IPS-18a (cell line): ENCODE measurements at regions not wholly inside any gene's neighbourhood (a gene's known extent, or its start where the extent isn't known, plus 50 kb on each side); places are given as distances from the start of the nearest gene placed in this dataset.
A peak's percentile ranks its signal among the peaks of the same experiment; 100 is the strongest.

ENCODE experiments used
- H3K27ac ChIP-seq: one replicate; pipeline ENCODE4 v1.5.1; 2013; ENCODE audit warnings: low read length
- H3K27me3 ChIP-seq: one replicate; pipeline ENCODE4 v1.6.1; 2013; ENCODE audit warnings: mild to moderate bottlenecking, low read length; ENCODE audit not compliant: control insufficient read depth, insufficient read depth
- H3K36me3 ChIP-seq: one replicate; pipeline ENCODE4 v1.6.1; 2013; ENCODE audit warnings: low read depth, low read length; ENCODE audit not compliant: control insufficient read depth
- H3K4me1 ChIP-seq: one replicate; pipeline ENCODE4 v1.6.1; 2013; ENCODE audit warnings: low read depth, low read length; ENCODE audit not compliant: control insufficient read depth
- H3K4me3 ChIP-seq: one replicate; pipeline ENCODE4 v1.5.1; 2013; ENCODE audit warnings: low read length
- H3K9ac ChIP-seq: one replicate; pipeline ENCODE4 v1.6.1; 2013; ENCODE audit warnings: mild to moderate bottlenecking, low read length, moderate library complexity
- H3K9me3 ChIP-seq: one replicate; pipeline ENCODE4 v1.6.1; 2013; ENCODE audit warnings: low read depth, low read length; ENCODE audit not compliant: control insufficient read depth

- Histone ChIP-seq H3K4me1 (peaks cover 3% of the 10 kb centered on the region), H3K27ac (no peak overlapping the region), H3K36me3 (no peaks in the 10 kb centered on the region), H3K9ac (no peak overlapping the region), H3K9me3 (peaks cover 3% of the 10 kb centered on the region), H3K4me3 (peak overlapping the region; percentile 40), H3K27me3 (peaks cover 41% of the 10 kb centered on the region)
These were observed 160.7 kb upstream of the MKI67 start for GRCh38 chr10:128286762-128287500.

DNA sequence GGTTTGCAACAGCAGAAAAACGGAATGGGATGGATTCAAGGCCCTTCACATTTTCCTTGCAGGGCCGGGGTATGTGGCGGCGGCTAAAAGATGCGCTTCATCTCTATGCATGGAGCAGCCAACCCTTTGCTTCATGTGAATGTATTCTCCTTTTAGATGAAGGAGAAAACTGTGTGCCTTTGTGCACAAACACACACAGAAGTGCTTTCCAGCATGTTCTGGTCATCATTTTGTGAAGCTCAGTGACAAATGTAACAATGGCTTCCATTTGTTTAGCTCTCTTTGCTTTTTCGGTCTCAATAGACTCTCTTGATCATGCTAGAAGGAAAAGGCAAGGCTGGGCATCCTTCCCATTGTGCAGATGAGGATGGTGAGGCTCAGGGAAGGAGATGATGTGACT lies 161.7 kb upstream of the MKI67 start:
- Histone ChIP-seq H3K27ac (no peak overlapping the region), H3K4me3 (no peak overlapping the region), H3K4me1 (peaks cover 3% of the 10 kb centered on the region), H3K27me3 (peaks cover 41% of the 10 kb centered on the region), H3K9ac (no peak overlapping the region), H3K36me3 (no peaks in the 10 kb centered on the region), H3K9me3 (peaks cover 3% of the 10 kb centered on the region)

- Histone ChIP-seq H3K9me3 (peaks cover 3% of the 10 kb centered on the region), H3K27ac (no peak overlapping the region), H3K36me3 (no peaks in the 10 kb centered on the region), H3K27me3 (peaks cover 41% of the 10 kb centered on the region), H3K4me3 (no peak overlapping the region), H3K9ac (no peak overlapping the region), H3K4me1 (peaks cover 3% of the 10 kb centered on the region)
These were observed 163.4 kb upstream of the MKI67 start for GRCh38 chr10:128289621-128290020.

DNA sequence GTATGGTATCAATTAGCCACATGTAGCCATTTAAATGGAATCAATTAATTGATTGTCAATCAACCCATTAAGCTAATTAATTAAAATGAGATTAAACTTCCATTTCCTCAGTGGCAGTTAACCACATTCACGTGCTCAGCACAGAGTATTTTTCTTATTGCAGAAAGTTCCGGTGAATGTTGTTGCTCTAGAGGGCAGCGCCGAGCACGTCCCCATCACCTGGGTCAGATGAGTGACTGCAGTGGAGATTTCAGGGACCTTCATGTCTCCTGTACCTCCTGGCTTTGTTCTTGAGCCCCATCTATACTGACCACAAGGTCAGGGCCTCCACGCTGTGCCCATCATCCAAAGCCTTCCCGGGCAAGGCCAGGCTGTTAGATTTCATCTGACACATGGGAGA lies 168.8 kb upstream of the MKI67 start:
- no peaks in the 10 kb centered on the region for H3K36me3 ChIP-seq
- peaks cover 3% of the 10 kb centered on the region for H3K9me3 ChIP-seq
- no peak overlapping the region for H3K4me3 ChIP-seq
- no peaks in the 10 kb centered on the region for H3K27me3 ChIP-seq
- no peaks in the 10 kb centered on the region for H3K4me1 ChIP-seq
- H3K9ac ChIP-seq = no peak overlapping the region
- H3K27ac ChIP-seq = no peak overlapping the region

DNA sequence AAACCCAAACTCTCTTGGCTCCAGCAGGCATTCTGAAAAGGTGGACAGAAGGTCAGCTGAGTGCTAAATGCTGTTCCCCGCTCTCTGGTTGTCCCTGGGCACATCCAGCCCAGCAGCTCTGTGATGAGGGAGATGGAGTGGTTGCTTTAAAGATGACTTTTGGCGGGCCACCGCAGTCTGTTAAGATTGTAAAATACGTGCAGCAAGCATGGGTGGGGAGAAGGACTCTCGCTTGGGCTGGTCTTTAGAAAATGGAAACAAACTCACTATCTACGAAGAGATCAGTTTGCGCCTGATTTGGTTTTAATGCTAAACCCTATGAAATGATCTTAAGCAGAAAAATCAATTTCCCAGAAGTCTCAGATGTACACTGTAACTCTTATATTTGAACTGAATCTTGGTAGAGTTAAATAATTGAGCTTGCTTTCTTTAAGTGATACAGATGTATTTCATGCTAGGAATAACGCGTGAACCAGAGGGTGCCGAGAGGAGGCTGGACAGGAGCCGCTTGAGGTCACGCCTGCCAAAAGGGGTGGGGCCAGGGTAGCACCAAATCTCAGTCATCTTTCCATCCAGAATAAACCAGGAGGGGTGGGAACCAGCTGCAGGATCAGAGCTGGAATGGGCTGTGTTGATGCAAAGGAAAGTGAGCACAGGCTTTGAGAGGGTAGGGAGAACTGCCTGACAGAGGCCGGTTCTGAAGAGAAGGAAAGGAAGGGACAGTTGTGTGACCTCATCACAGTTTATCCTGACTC lies 170.2 kb upstream of the MKI67 start:
- H3K9me3 ChIP-seq = no peaks in the 10 kb centered on the region
- H3K27ac ChIP-seq = no peak overlapping the region
- H3K36me3 ChIP-seq = no peaks in the 10 kb centered on the region
- H3K27me3 ChIP-seq = no peaks in the 10 kb centered on the region
- no peak overlapping the region for H3K9ac ChIP-seq
- no peak overlapping the region for H3K4me3 ChIP-seq
- H3K4me1 ChIP-seq = no peaks in the 10 kb centered on the region

GRCh38 chr10:128297709-128298378 lies 171.6 kb upstream of the MKI67 start:
- no peaks in the 10 kb centered on the region for H3K27me3 ChIP-seq
- no peak overlapping the region for H3K4me3 ChIP-seq
- H3K9ac ChIP-seq = no peak overlapping the region
- no peaks in the 10 kb centered on the region for H3K9me3 ChIP-seq
- no peak overlapping the region for H3K27ac ChIP-seq
- H3K36me3 ChIP-seq = no peaks in the 10 kb centered on the region
- H3K4me1 ChIP-seq = no peaks in the 10 kb centered on the region

DNA sequence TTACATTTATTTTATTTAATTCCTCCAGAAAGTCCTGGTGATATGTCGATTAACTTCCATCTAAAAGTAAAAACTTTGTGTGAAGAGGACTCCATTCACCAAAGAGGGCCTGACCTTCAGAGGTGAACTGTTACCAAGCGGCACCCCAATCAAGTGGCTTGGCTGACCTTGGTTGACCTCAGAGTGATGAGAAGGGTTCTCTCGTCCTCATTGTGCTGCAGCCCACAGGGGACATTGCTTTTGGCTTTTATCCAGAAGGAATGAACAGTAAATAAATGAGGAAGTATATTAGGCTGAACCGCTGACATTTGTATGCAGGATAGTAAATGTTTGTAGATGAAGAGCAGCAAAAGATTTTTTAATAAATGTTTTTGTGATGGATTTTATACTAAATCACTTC lies 172.4 kb upstream of the MKI67 start:
- H3K9ac ChIP-seq = no peak overlapping the region
- H3K9me3 ChIP-seq = no peaks in the 10 kb centered on the region
- H3K36me3 ChIP-seq = no peaks in the 10 kb centered on the region
- H3K27ac ChIP-seq = no peak overlapping the region
- H3K27me3 ChIP-seq = no peaks in the 10 kb centered on the region
- no peak overlapping the region for H3K4me3 ChIP-seq
- H3K4me1 ChIP-seq = no peaks in the 10 kb centered on the region

DNA sequence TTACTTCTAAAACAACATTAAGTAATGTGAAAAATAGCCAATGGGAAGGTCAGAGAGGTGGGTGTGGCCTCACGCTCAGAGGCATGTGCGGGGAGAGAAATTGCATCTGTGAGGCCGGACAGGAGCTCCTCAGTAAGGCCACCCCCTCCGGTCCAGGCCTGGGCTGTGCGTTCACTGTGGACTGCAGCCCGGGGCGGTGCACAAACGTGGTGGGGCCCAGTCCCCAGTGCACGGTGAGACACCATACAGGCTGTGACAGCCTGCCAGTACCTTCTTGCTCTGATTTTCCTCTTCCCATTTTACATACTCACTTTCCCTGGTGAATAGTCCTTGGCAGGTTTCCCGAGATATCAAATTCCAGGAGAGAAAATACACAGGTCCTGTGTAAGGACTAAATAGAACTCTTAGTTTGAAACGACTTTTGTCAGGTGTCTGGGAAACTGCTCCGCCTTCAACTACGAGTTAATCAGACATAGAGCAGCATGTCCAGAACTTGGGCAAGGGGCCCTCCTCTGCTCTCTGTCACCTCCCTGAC lies 174.1 kb upstream of the MKI67 start:
- H3K4me3 ChIP-seq = no peak overlapping the region
- H3K27ac ChIP-seq = no peak overlapping the region
- H3K27me3 ChIP-seq = no peaks in the 10 kb centered on the region
- no peaks in the 10 kb centered on the region for H3K36me3 ChIP-seq
- no peak overlapping the region for H3K9ac ChIP-seq
- H3K4me1 ChIP-seq = no peaks in the 10 kb centered on the region
- no peaks in the 10 kb centered on the region for H3K9me3 ChIP-seq

DNA sequence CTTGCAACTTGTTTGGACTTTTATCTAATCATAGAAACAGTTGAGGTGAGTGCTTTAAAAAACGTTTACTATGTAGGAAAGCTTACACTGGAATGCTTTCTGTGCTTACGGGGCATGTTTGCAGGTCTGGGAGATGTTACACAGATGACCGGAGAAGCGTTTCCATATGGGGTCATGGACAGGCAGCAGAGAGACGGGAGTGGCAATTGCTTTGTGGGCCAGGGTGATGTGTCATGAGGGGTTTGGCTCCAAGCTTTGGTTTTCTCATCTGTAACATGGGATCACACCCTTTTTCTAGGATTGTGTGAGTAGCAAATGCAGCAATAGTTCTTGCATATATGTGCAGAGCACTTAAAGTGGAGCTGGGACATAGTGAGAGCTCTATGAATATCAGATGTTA lies 174.8 kb upstream of the MKI67 start:
- H3K4me3 ChIP-seq = no peak overlapping the region
- no peak overlapping the region for H3K9ac ChIP-seq
- no peaks in the 10 kb centered on the region for H3K4me1 ChIP-seq
- no peaks in the 10 kb centered on the region for H3K36me3 ChIP-seq
- H3K27me3 ChIP-seq = no peaks in the 10 kb centered on the region
- no peaks in the 10 kb centered on the region for H3K9me3 ChIP-seq
- H3K27ac ChIP-seq = no peak overlapping the region

GRCh38 chr10:128302808-128303207 lies 176.6 kb upstream of the MKI67 start:
- Histone ChIP-seq H3K4me1 (no peaks in the 10 kb centered on the region), H3K9ac (no peak overlapping the region), H3K27me3 (no peaks in the 10 kb centered on the region), H3K9me3 (no peaks in the 10 kb centered on the region), H3K36me3 (no peaks in the 10 kb centered on the region), H3K4me3 (no peak overlapping the region), H3K27ac (no peak overlapping the region)

GRCh38 chr10:128304271-128304670 lies 178.0 kb upstream of the MKI67 start:
- Histone ChIP-seq H3K9ac (no peak overlapping the region), H3K27me3 (no peaks in the 10 kb centered on the region), H3K27ac (no peak overlapping the region), H3K4me3 (no peak overlapping the region), H3K9me3 (no peaks in the 10 kb centered on the region), H3K36me3 (no peaks in the 10 kb centered on the region), H3K4me1 (no peaks in the 10 kb centered on the region)
